Caco-2 (cell line): ENCODE measurements at regions not wholly inside any gene's neighbourhood (a gene's known extent, or its start where the extent isn't known, plus 50 kb on each side); places are given as distances from the start of the nearest gene placed in this dataset.

ENCODE experiments used
- BruUV-seq: library from RNA; stranded (reverse); fragments of 400-500 nt; replicated peaks from 2 replicates; lab custom pipeline; 2021; lab: Mats Ljungman, UMichigan
- CTCF ChIA-PET: fragments of 300-600 bp; sonication (Branson Sonifier 250); formaldehyde crosslinking; loops from one replicate; lab custom pipeline; 2022; ENCODE audit warnings: antibody characterized with exemption; lab: Charles Lee
- POLR2A ChIA-PET: fragments of 300-600 bp; sonication (Branson Sonifier 250); formaldehyde crosslinking; loops from one replicate; lab custom pipeline; 2022; ENCODE audit warnings: antibody characterized with exemption; lab: Charles Lee
- DNase-seq, 2 experiments: peaks; one replicate each; pipeline versions ENCODE4 v3.0.0 to v3.0.0-alpha.2; 2020 to 2022
- H3K27me3 ChIP-seq: replicated peaks from 2 replicates; pipeline ENCODE4 v1.6.0; 2011; ENCODE audit warnings: low read length; ENCODE audit not compliant: control insufficient read depth, insufficient read depth
- H3K36me3 ChIP-seq: 2 replicates; pipeline ENCODE4 v1.5.1; 2011; ENCODE audit warnings: low read length; ENCODE audit not compliant: control insufficient read depth, insufficient read depth
- H3K4me1 ChIP-seq: fragments of 250-450 bp; sonication (Bioruptor Pico); 2 replicates; pipeline ENCODE4 v1.5.1; 2020; ENCODE audit warnings: mild to moderate bottlenecking
- H3K4me3 ChIP-seq: 2 replicates; pipeline ENCODE4 v1.5.1; 2011; ENCODE audit warnings: low read depth, mild to moderate bottlenecking, control low read depth, low read length
- H3K9me3 ChIP-seq: fragments of 250-450 bp; sonication (Bioruptor Pico); 2 replicates; pipeline ENCODE4 v1.5.1; 2020; ENCODE audit warnings: mild to moderate bottlenecking, moderate library complexity
- H3K27ac Mint-ChIP-seq: one replicate; pipeline ENCODE4 v1.8.0; 2022; ENCODE audit warnings: mixed read lengths; ENCODE audit not compliant: unreplicated experiment
- H3K27me3 Mint-ChIP-seq: one replicate; pipeline ENCODE4 v1.8.0; 2022; ENCODE audit warnings: mixed read lengths; ENCODE audit not compliant: insufficient read depth, unreplicated experiment
- H3K36me3 Mint-ChIP-seq: one replicate; pipeline ENCODE4 v1.8.0; 2022; ENCODE audit warnings: mild to moderate bottlenecking, mixed read lengths; ENCODE audit not compliant: insufficient read depth, unreplicated experiment
- H3K4me1 Mint-ChIP-seq: one replicate; pipeline ENCODE4 v1.8.0; 2022; ENCODE audit warnings: low read depth, mixed read lengths; ENCODE audit not compliant: unreplicated experiment
- H3K4me3 Mint-ChIP-seq: one replicate; pipeline ENCODE4 v1.8.0; 2022; ENCODE audit warnings: mild to moderate bottlenecking, moderate library complexity, mixed read lengths; ENCODE audit not compliant: unreplicated experiment
- H3K9me3 Mint-ChIP-seq: one replicate; pipeline ENCODE4 v1.8.0; 2022; ENCODE audit warnings: mixed read lengths; ENCODE audit not compliant: unreplicated experiment
- intact Hi-C: fragments of 100-400 bp; cut with micrococcal nuclease; formaldehyde crosslinking; loops from one replicate; pipeline ENCODE4 v1.10.0; 2022; ENCODE audit not compliant: unreplicated experiment
- TF ChIP-seq, protein P1 (sequence below), 2 experiments: fragments of 200-600 bp in 1 of 2; IDR thresholded peaks; 1 replicate in 1 of 2; 2 replicates in 1 of 2; pipeline versions ENCODE4 v1.5.1 to v1.8.0; 2011 to 2022; ENCODE audit warnings: antibody characterized with exemption in 1 of 2, control low read depth in 1 of 2, inconsistent platforms in 1 of 2, low read depth in 1 of 2, low read length in 1 of 2, mild to moderate bottlenecking in 1 of 2, moderate library complexity in 1 of 2; ENCODE audit not compliant: insufficient read depth in 1 of 2, severe bottlenecking in 1 of 2, unreplicated experiment in 1 of 2

DNA sequence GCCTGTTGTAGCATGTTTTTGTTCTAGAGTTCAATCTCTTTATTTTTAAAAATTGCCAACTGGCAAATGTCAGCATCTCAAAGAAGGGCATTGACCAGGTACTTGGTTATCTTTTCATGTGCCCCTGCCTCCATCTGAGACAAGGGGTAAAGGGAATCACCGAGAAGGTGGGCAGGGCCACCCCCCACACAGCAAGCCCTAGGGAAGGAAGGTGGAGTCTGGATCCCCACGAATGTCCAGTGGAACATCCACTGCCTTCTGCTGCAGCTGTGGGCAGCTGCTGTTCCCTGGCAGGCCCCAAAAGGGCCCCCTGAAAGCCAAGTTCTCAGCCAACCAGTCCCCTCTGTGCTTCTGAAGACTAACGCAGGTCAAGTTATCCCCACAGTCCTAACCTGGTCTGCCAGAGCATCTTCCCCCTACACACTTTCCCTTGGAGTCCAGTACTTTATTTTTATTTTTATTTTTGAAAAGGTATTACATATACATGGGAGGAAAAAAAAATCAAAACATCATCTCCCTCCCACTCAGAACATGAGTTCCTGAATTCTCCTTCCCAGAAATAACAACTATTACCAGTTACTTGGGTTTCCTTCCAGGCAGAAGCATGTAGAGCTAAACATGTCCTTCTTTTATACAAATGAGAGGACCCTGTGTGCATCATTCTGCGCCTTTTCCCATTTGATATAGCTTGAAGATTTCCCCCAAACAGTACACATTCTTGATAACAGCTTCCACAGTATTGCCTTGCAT is 253.7 kb downstream of the MAFB start:
- intact Hi-C loops: no loop called here
- H3K4me1 Mint-ChIP-seq: no peaks in the 10 kb centered on the region
- H3K27ac Mint-ChIP-seq: no peak overlapping the region
- H3K4me1 ChIP-seq: no peaks in the 10 kb centered on the region
- no peaks in the 10 kb centered on the region for H3K36me3 ChIP-seq
- BruUV-seq: no TSS peak
- no peaks in the 10 kb centered on the region for H3K9me3 Mint-ChIP-seq
- DNase-seq: no peak
- ChIA-PET POLR2A (no interaction called here), CTCF (interaction anchor here (0.9 kb wide), 1 partner anchor 253 kb away, joined by 3 read pairs; the partner anchor contains the start of gene MAFB)
- H3K36me3 Mint-ChIP-seq: no peaks in the 10 kb centered on the region
- H3K27me3 Mint-ChIP-seq: peaks cover 8% of the 10 kb centered on the region
- H3K4me3 ChIP-seq: no peak overlapping the region
- TF ChIP-seq, protein P1, sequence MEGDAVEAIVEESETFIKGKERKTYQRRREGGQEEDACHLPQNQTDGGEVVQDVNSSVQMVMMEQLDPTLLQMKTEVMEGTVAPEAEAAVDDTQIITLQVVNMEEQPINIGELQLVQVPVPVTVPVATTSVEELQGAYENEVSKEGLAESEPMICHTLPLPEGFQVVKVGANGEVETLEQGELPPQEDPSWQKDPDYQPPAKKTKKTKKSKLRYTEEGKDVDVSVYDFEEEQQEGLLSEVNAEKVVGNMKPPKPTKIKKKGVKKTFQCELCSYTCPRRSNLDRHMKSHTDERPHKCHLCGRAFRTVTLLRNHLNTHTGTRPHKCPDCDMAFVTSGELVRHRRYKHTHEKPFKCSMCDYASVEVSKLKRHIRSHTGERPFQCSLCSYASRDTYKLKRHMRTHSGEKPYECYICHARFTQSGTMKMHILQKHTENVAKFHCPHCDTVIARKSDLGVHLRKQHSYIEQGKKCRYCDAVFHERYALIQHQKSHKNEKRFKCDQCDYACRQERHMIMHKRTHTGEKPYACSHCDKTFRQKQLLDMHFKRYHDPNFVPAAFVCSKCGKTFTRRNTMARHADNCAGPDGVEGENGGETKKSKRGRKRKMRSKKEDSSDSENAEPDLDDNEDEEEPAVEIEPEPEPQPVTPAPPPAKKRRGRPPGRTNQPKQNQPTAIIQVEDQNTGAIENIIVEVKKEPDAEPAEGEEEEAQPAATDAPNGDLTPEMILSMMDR (IDR thresholded peaks at IDR 0.05; ENCODE audit: insufficient read depth in 1 of 2, low read depth in 1 of 2, low read length in 1 of 2, severe bottlenecking in 1 of 2, unreplicated experiment in 1 of 2): no peak
- no peaks in the 10 kb centered on the region for H3K27me3 ChIP-seq
- H3K4me3 Mint-ChIP-seq: no peak overlapping the region
- no peaks in the 10 kb centered on the region for H3K9me3 ChIP-seq

DNA sequence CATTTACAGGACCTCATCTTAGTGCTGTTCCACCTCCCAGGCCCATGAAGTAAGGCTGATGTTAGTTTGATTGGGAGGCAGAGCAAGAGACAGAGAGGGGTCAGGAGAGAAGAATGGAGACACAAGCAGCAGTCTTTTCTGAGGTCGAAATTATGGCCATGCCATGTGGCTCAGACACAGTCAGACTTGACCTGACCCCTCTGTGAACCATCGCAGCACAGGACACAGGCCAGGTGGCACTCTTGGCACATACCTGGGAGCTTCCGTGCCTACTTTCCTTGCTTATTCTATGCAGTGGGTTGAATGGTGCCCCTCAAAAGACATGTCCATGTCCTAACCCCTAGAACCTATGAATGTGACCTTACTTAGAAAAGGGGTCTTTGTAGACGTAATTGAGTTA is 254.9 kb downstream of the MAFB start:
- CTCF ChIA-PET: interaction anchor here (0.6 to 0.9 kb wide), 2 partner anchors 241 to 255 kb away, joined by 3 read pairs; partner anchors contain the start of gene MAFB
- TF ChIP-seq, protein P1 (IDR thresholded peaks at IDR 0.05; ENCODE audit: insufficient read depth in 1 of 2, low read depth in 1 of 2, low read length in 1 of 2, severe bottlenecking in 1 of 2, unreplicated experiment in 1 of 2): no peak
- no peaks in the 10 kb centered on the region for H3K9me3 ChIP-seq
- H3K4me3 ChIP-seq: no peak overlapping the region
- intact Hi-C loops: no loop called here
- POLR2A ChIA-PET: no interaction called here
- H3K27me3 ChIP-seq: no peaks in the 10 kb centered on the region
- BruUV-seq: no TSS peak
- no peak overlapping the region for H3K27ac Mint-ChIP-seq
- H3K4me1 ChIP-seq: no peaks in the 10 kb centered on the region
- H3K36me3 ChIP-seq: no peaks in the 10 kb centered on the region
- H3K27me3 Mint-ChIP-seq: peaks cover 8% of the 10 kb centered on the region
- no peak for DNase-seq
- H3K4me1 Mint-ChIP-seq: no peaks in the 10 kb centered on the region
- no peaks in the 10 kb centered on the region for H3K36me3 Mint-ChIP-seq
- H3K9me3 Mint-ChIP-seq: no peaks in the 10 kb centered on the region
- no peak overlapping the region for H3K4me3 Mint-ChIP-seq

DNA sequence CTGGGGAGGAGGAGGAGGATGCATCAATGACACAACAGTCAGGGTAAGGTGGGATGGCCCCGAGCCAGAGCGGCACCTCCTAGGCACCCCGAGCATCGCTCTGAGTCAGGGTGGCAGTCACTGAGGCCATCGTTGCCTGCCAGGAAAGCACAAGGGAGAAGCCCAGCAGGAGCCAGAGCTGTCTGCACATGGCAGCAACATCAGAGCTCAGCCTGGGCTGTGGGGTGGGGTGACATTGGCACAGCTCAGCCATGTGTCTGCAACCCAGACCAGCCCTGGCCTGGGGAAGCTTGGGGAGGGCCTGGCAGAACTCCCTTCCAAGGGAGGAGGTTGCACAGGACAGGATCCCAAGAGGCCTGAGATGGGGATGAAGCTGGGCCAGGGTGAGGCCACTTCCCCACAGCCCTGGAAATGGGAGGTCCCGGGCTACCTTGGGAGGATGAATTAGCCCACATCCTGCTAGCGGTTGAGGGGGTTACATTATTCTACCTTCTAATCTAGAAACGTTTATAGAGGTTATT is 255.6 kb downstream of the MAFB start:
- ChIA-PET CTCF (no interaction called here), POLR2A (no interaction called here)
- Mint-ChIP-seq H3K36me3 (no peaks in the 10 kb centered on the region), H3K4me3 (no peak overlapping the region), H3K27ac (no peak overlapping the region), H3K27me3 (peaks cover 8% of the 10 kb centered on the region), H3K4me1 (no peaks in the 10 kb centered on the region), H3K9me3 (no peaks in the 10 kb centered on the region)
- Histone ChIP-seq H3K36me3 (no peaks in the 10 kb centered on the region), H3K4me1 (no peaks in the 10 kb centered on the region), H3K4me3 (no peak overlapping the region), H3K9me3 (no peaks in the 10 kb centered on the region), H3K27me3 (no peaks in the 10 kb centered on the region)
- intact Hi-C loops: no loop called here
- TF ChIP-seq, protein P1 (IDR thresholded peaks at IDR 0.05; ENCODE audit: insufficient read depth in 1 of 2, low read depth in 1 of 2, low read length in 1 of 2, severe bottlenecking in 1 of 2, unreplicated experiment in 1 of 2): no peak
- BruUV-seq: no TSS peak
- DNase-seq: no peak
